ENCODE measurements at regions not wholly inside any gene's neighbourhood (a gene's known extent, or its start where the extent isn't known, plus 50 kb on each side); places are given as distances from the start of the nearest gene placed in this dataset.

GRCh38 chr2:59425247-59425646, 1128.2 kb downstream of the BCL11A start:
- POLR2A ChIA-PET, result no interaction called here
- Histone ChIP-seq H3K9me3 (replicated peaks; ENCODE audit: control insufficient read depth, insufficient read depth, low read length) (no peaks in the 10 kb centered on the region), H3K27ac (ENCODE audit: control insufficient read depth, insufficient read depth) (no peak overlapping the region), H3K36me3 (ENCODE audit: control insufficient read depth in 2 of 2, insufficient read depth in 2 of 2, low read length in 1 of 2) (no peaks in the 10 kb centered on the region), H2AFZ (ENCODE audit: control insufficient read depth, low read depth, low read length) (no peak overlapping the region), H3K79me2 (ENCODE audit: control insufficient read depth, insufficient read depth, low read length) (no peaks in the 10 kb centered on the region), H3K9ac (ENCODE audit: control insufficient read depth, insufficient read depth, low read length) (no peak overlapping the region), H3K4me2 (ENCODE audit: control insufficient read depth, insufficient read depth) (no peak overlapping the region), H3K4me1 (ENCODE audit: control insufficient read depth, insufficient read depth, low read length) (no peaks in the 10 kb centered on the region), H3K27me3 (replicated peaks in 1 of 2; ENCODE audit: control insufficient read depth in 2 of 2, insufficient read depth in 2 of 2, low read length in 1 of 2) (no peaks in the 10 kb centered on the region), H4K20me1 (ENCODE audit: control insufficient read depth, insufficient read depth) (no peaks in the 10 kb centered on the region), H3K4me3 (no peak overlapping the region)
- DNase-seq (ENCODE audit: low read depth, low spot score) (no peak), ATAC-seq (no peak), FAIRE-seq (no peak)
- BruUV-seq (replicated peaks), result no TSS peak
- RAD21 ChIA-PET (ENCODE audit: unreplicated experiment), result no interaction called here
- SMC1A ChIA-PET (ENCODE audit: uncharacterized antibody, unreplicated experiment), result no interaction called here
- intact Hi-C loops (cut with micrococcal nuclease; ENCODE audit: unreplicated experiment) (no loop called here), in situ Hi-C loops (cut with MboI) (no loop called here)
- 21% methylated on average over 3 of the region's 3 CpGs for WGBS (ENCODE audit: insufficient coverage, insufficient replicate concordance, low lambda C conversion rate, missing lambda C conversion rate)
- TF ChIP-seq PRDM15 (CRISPR knock-in tag; IDR thresholded peaks at IDR 0.05) (no peak), SMAD1 (IDR thresholded peaks at IDR 0.05; ENCODE audit: low read depth, partially characterized antibody) (no peak), NR2C1 (IDR thresholded peaks at IDR 0.05) (no peak), ZNF217 (IDR thresholded peaks at IDR 0.05) (no peak), SMARCA5 (IDR thresholded peaks at IDR 0.05) (no peak), CREB1 (IDR thresholded peaks at IDR 0.05; ENCODE audit: low read depth) (no peak)
- CTCF ChIA-PET, result no interaction called here

All from GM12878 (cell line).